AG09309 (cell line): ENCODE measurements at regions not wholly inside any gene's neighbourhood (a gene's known extent, or its start where the extent isn't known, plus 50 kb on each side); places are given as distances from the start of the nearest gene placed in this dataset.

Experiments used
- DNase-seq: peaks from one replicate; pipeline ENCODE4 v3.0.0-alpha.2; 2010; ENCODE audit warnings: low read depth
- H3K4me3 ChIP-seq: 2 replicates; pipeline ENCODE4 v1.5.1; 2011; ENCODE audit warnings: mild to moderate bottlenecking, low read depth, low read length, moderate library complexity; ENCODE audit not compliant: control insufficient read depth
- TF ChIP-seq, protein P1 (sequence below): IDR thresholded peaks from 2 replicates; pipeline ENCODE4 v1.5.1; 2011; ENCODE audit warnings: mild to moderate bottlenecking, low read depth, low read length, inconsistent platforms; ENCODE audit not compliant: insufficient read depth, control insufficient read depth; ENCODE audit errors: missing control alignments

DNA sequence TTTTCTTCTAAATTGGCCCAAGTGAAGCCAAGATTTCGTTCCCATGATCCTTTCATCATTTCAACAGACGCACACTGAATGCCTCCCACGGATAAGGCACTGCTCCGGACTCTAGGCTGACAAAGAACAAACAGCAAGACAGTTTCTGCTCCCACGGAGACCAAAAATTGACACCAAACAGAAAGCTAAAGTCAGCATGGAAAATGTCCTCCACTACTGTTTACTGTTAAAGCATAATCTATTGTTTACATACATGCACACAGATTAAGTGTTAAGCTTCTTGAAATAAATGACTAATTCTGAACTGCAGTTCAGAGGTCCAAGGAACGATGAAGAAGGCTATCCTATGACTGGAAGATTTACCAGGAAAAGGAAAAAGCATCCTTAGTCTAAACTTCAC, 199.6 kb downstream of the AASDH start:
- no peak for DNase-seq
- H3K4me3 ChIP-seq = no peak overlapping the region
- TF ChIP-seq, protein P1, sequence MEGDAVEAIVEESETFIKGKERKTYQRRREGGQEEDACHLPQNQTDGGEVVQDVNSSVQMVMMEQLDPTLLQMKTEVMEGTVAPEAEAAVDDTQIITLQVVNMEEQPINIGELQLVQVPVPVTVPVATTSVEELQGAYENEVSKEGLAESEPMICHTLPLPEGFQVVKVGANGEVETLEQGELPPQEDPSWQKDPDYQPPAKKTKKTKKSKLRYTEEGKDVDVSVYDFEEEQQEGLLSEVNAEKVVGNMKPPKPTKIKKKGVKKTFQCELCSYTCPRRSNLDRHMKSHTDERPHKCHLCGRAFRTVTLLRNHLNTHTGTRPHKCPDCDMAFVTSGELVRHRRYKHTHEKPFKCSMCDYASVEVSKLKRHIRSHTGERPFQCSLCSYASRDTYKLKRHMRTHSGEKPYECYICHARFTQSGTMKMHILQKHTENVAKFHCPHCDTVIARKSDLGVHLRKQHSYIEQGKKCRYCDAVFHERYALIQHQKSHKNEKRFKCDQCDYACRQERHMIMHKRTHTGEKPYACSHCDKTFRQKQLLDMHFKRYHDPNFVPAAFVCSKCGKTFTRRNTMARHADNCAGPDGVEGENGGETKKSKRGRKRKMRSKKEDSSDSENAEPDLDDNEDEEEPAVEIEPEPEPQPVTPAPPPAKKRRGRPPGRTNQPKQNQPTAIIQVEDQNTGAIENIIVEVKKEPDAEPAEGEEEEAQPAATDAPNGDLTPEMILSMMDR = no peak

DNA sequence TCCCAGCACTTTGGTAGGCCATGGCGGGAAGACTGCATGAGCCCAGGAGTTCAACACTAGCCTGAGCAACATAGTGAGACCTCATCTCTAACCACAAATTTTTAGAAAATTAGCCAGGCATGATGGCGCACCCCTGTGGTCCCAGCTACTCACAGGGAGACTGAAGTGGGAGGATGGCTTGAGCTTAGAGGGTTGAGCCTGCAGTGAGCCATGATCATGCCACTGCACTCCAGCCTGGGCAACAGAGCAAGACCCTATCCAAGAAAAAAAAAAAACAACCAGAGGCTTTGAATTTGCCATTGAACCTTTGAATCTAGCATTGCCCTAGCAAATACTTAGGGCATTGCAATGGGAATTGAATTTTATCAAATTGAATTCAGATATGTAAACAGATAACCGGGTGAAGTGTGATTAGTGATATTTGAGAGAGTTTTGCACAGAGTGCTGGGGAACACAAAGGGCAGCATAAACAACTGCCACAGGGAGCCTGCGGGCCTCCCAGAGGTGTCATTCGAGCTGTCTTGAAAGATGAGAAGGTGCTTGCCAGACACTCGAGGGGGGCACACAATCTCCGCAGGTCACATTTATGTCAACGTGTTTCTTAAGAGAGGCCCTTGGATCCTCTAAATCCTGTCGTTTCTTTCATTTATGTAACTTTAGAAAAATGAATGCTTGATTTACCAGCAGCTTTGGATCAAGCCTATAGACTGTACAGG, 200.3 kb downstream of the AASDH start:
- TF ChIP-seq, protein P1 = no peak
- no peak overlapping the region for H3K4me3 ChIP-seq
- DNase-seq = no peak

DNA sequence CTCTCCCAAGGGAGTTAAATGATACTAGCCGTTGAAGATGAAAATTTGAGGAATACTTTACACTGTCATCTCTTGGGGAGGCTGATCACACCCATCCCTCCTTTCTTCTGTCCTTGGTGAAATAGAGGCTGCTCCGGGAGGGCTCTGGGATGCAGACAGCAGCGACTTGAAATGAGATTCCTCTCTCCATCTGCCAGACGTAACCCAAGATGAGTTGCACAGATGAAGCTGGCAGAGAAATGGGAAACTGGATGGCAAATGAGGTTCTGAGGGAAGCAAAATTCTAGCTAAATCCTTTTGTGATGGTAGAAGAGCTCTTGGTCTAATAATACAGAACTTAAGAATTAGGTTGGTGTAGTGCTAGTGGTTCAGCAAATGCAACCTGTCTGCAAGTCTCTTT, 201.4 kb downstream of the AASDH start:
- H3K4me3 ChIP-seq = no peak overlapping the region
- DNase-seq = no peak
- TF ChIP-seq, protein P1 = no peak

DNA sequence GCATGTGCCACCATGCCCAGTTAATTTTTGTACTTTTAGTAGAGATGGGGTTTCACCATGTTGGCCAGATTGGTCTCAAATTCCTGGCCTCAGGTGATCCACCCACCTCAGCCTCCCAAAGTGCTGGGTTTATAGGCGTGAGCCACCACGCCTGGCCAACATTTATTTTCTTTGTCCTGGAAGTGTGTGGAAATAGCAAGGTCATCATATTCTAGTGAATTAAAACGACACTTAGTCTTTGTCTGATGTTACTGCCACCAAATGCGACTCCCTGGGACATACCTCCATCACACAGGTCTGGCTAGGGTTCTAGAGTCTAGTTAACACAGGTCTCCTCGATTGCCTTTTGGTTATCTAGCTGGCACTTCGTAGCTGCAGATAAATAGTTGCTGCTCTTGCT, 203.1 kb downstream of the AASDH start:
- H3K4me3 ChIP-seq = no peak overlapping the region
- TF ChIP-seq, protein P1 = no peak
- no peak for DNase-seq

DNA sequence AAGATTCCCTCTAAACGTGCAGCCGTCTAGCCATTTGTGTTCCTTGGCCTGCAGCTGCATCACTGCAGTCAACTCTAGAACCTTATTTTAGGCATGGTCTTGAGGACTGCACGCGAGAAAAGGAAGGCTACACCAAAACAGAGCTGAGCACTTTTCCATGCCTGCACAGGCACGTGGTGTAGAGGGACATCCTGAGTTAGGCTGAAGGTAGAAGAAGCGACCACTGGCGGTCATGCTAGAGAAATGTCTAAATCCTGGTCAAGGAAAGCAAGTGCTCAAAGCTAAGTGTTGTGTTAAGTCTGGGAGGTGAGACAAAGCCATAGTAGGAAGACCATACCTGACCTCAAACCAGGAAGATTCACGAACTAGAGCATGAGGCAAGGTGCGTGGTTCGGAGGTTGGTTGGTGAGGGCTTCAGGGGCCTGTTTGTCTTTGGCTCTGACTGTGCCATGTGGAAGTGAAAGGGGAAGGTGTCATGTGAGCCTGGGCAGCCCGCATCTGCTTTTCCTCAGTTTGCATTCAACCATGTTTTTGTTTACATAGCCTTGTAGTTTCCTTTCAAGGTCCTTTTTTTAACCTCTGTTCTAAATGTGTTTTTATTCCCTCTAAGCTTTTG, 203.8 kb downstream of the AASDH start:
- TF ChIP-seq, protein P1 = no peak

DNA sequence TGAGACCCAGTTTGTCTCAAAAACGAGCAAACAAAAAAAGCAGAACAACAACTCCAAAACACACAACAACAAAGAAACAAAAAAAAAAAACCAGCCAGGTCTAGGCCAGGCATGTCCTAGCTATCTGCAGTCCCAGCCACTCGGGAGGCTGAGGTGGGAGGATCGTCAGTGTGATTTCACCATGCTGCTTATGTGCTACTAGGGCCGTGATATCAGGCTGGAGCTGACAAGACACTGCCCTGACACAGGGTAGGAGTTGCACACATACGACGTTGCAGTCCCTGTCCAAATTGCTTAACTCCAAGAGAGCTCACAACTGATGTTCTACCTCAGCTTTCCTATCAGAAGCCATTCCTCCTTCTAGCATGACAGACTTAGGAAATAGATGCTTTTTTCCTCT, 204.9 kb downstream of the AASDH start:
- DNase-seq = no peak
- TF ChIP-seq, protein P1 = no peak
- H3K4me3 ChIP-seq = no peak overlapping the region

More for the DNA sequence above, 203.8 kb downstream of the AASDH start:
- DNase-seq = no peak
- no peak overlapping the region for H3K4me3 ChIP-seq
